GM12878 (cell line): ENCODE measurements at regions not wholly inside any gene's neighbourhood (a gene's known extent, or its start where the extent isn't known, plus 50 kb on each side); places are given as distances from the start of the nearest gene placed in this dataset.

ENCODE experiments used
- ATAC-seq: fragments of 200-7000 bp; cut with Tn5 transposase; 3 replicates; pipeline ENCODE4 v1.9.1; 2020; ENCODE audit warnings: mild to moderate bottlenecking, moderate library complexity
- BruUV-seq: library from RNA; stranded (reverse); fragments of 400-500 nt; replicated peaks from 2 replicates; lab custom pipeline; 2021; lab: Mats Ljungman, UMichigan
- CTCF ChIA-PET: fragments of 300-600 bp; sonication (Branson Sonifier 250); formaldehyde crosslinking; extraction: SDS; loops from one replicate; lab custom pipeline; 2021; ENCODE audit warnings: inconsistent platforms; lab: Yijun Ruan, JAX
- POLR2A ChIA-PET: fragments of 350-600 bp; formaldehyde crosslinking; extraction: SDS; loops from one replicate; lab custom pipeline; 2021; ENCODE audit warnings: inconsistent platforms; lab: Charles Lee
- RAD21 ChIA-PET: fragments of 300-600 bp; sonication (Branson Sonifier 250); formaldehyde crosslinking; loops from one replicate; lab custom pipeline; 2023; ENCODE audit warnings: antibody characterized with exemption; ENCODE audit not compliant: unreplicated experiment; lab: Charles Lee
- SMC1A ChIA-PET: fragments of 300-600 bp; sonication (Branson Sonifier 250); formaldehyde crosslinking; loops from one replicate; lab custom pipeline; 2023; ENCODE audit not compliant: unreplicated experiment, uncharacterized antibody; lab: Charles Lee
- DNase-seq: peaks from one replicate; pipeline ENCODE4 v3.0.0-alpha.2; 2011; ENCODE audit warnings: low read depth, low spot score
- FAIRE-seq: peaks from 3 replicates; lab custom pipeline; 2011; peaks lifted over from hg19 to GRCh38; lab: Jason Lieb, UNC
- H2AFZ ChIP-seq: 2 replicates; pipeline ENCODE4 v1.6.0; 2011; ENCODE audit warnings: low read depth, low read length, control low read depth; ENCODE audit not compliant: control insufficient read depth
- H3K27ac ChIP-seq: 2 replicates; pipeline ENCODE4 v1.5.1; 2011; ENCODE audit warnings: control low read depth; ENCODE audit not compliant: control insufficient read depth, insufficient read depth
- H3K27me3 ChIP-seq, 2 experiments: replicated peaks in 1 of 2; 2 replicates each; pipeline versions ENCODE4 v1.6.0 to v1.6.1; 2011; ENCODE audit warnings: low read length in 1 of 2; ENCODE audit not compliant: control insufficient read depth in 2 of 2, insufficient read depth in 2 of 2
- H3K36me3 ChIP-seq, 2 experiments: 2 replicates each; pipeline ENCODE4 v1.5.1; 2011; ENCODE audit warnings: low read length in 1 of 2; ENCODE audit not compliant: control insufficient read depth in 2 of 2, insufficient read depth in 2 of 2
- H3K4me1 ChIP-seq: 2 replicates; pipeline ENCODE4 v1.6.1; 2011; ENCODE audit warnings: mild to moderate bottlenecking, low read length, moderate library complexity, mixed read lengths; ENCODE audit not compliant: control insufficient read depth, insufficient read depth
- H3K4me2 ChIP-seq: 2 replicates; pipeline ENCODE4 v1.6.0; 2011; ENCODE audit warnings: control low read depth; ENCODE audit not compliant: control insufficient read depth, insufficient read depth
- H3K4me3 ChIP-seq: fragments of 200-600 bp; sonication (generic); 2 replicates; pipeline ENCODE4 v1.5.1; 2016
- H3K79me2 ChIP-seq: 2 replicates; pipeline ENCODE4 v1.6.0; 2011; ENCODE audit warnings: low read length; ENCODE audit not compliant: control insufficient read depth, insufficient read depth
- H3K9ac ChIP-seq: 2 replicates; pipeline ENCODE4 v1.8.0; 2011; ENCODE audit warnings: low read length, control low read depth, mixed read lengths; ENCODE audit not compliant: control insufficient read depth, insufficient read depth
- H3K9me3 ChIP-seq: replicated peaks from 3 replicates; pipeline ENCODE4 v1.5.1; 2011; ENCODE audit warnings: mild to moderate bottlenecking, low read length; ENCODE audit not compliant: control insufficient read depth, insufficient read depth
- H4K20me1 ChIP-seq: 2 replicates; pipeline ENCODE4 v1.6.0; 2011; ENCODE audit not compliant: control insufficient read depth, insufficient read depth
- DPF2 ChIP-seq: fragments of 450-650 bp; IDR thresholded peaks from 2 replicates; pipeline ENCODE4 v1.6.1; 2017; ENCODE audit warnings: mild to moderate bottlenecking
- FOXM1 ChIP-seq: IDR thresholded peaks from 2 replicates; pipeline ENCODE4 v1.6.1; 2012; ENCODE audit warnings: low read depth, mild to moderate bottlenecking, inconsistent platforms, low read length, moderate library complexity
- KLF5 ChIP-seq: fragments of 450-650 bp; IDR thresholded peaks from 2 replicates; pipeline ENCODE4 v1.6.1; 2014; ENCODE audit warnings: mild to moderate bottlenecking; ENCODE audit not compliant: partially characterized antibody
- MXI1 ChIP-seq: fragments of 150-350 bp; IDR thresholded peaks from 2 replicates; pipeline ENCODE4 v1.6.1; 2011; ENCODE audit warnings: low read depth, mild to moderate bottlenecking, inconsistent platforms, low read length, improper control_type of control experiment
- POLR2AphosphoS5 ChIP-seq: IDR thresholded peaks from 2 replicates; pipeline ENCODE4 v1.6.1; 2011; ENCODE audit warnings: mild to moderate bottlenecking, low read length, inconsistent platforms
- RUNX3 ChIP-seq: IDR thresholded peaks from 2 replicates; pipeline ENCODE4 v1.6.1; 2012; ENCODE audit warnings: low read length, inconsistent platforms
- SREBF2 ChIP-seq: IDR thresholded peaks from 2 replicates; pipeline ENCODE4 v1.6.1; 2012; ENCODE audit warnings: mild to moderate bottlenecking, low read length
- YY1 ChIP-seq: IDR thresholded peaks from 2 replicates; pipeline ENCODE4 v1.6.1; 2011; ENCODE audit warnings: low read depth, mild to moderate bottlenecking, low read length
- ZNF384 ChIP-seq: IDR thresholded peaks from 2 replicates; pipeline ENCODE4 v1.6.1; 2012; ENCODE audit warnings: low read depth, mild to moderate bottlenecking, low read length, improper control_type of control experiment, borderline replicate concordance
- ZZZ3 ChIP-seq: IDR thresholded peaks from 2 replicates; pipeline ENCODE4 v1.6.1; 2011; ENCODE audit warnings: low read depth; ENCODE audit not compliant: control insufficient read depth, insufficient read length
- WGBS: methylation state at CpG from one replicate; pipeline ENCODE4 v1.1.6; 2016; ENCODE audit warnings: low lambda C conversion rate; ENCODE audit not compliant: insufficient replicate concordance, insufficient coverage; ENCODE audit errors: missing lambda C conversion rate; 5-methylcytosine and 5-hydroxymethylcytosine counted together
- in situ Hi-C: fragments of 300-500 bp; cut with MboI; formaldehyde crosslinking; loops from 9 replicates; pipeline ENCODE4 v1.14.3; 2018; ENCODE audit warnings: mixed read lengths
- intact Hi-C: fragments of 100-400 bp; cut with micrococcal nuclease; formaldehyde crosslinking; loops from one replicate; pipeline ENCODE4 v1.14.2; 2022; ENCODE audit not compliant: unreplicated experiment
- TF ChIP-seq, protein P1 (sequence below): IDR thresholded peaks from 2 replicates; pipeline ENCODE4 v1.6.1; 2012; ENCODE audit warnings: mild to moderate bottlenecking, low read depth, low read length

- in situ Hi-C loops: no loop called here
- 56% methylated on average over 5 of the region's 5 CpGs for WGBS
- POLR2A ChIA-PET: no interaction called here
- CTCF ChIA-PET: interaction anchor here (1.3 kb wide), 1 partner anchor 9 kb away, joined by 3 read pairs; no protein-coding TSS in a partner anchor
- SMC1A ChIA-PET: interaction anchor here (0.8 kb wide), 1 partner anchor 19 kb away, joined by 5 read pairs; no protein-coding TSS in a partner anchor
- no peak for TF ChIP-seq MXI1
- no peak for TF ChIP-seq ZZZ3
- TF ChIP-seq YY1: no peak
- TF ChIP-seq SREBF2: no peak
- no peak for TF ChIP-seq DPF2
- no peak for TF ChIP-seq FOXM1
- no peak for TF ChIP-seq KLF5
- TF ChIP-seq POLR2AphosphoS5: no peak
- no peak for DNase-seq
- Histone ChIP-seq H4K20me1 (no peaks in the 10 kb centered on the region), H3K36me3 (no peaks in the 10 kb centered on the region), H3K27me3 (peaks cover 0 to 5% of the 10 kb centered on the region in 2 experiments; a peak in 1 of 4 replicates), H3K79me2 (no peaks in the 10 kb centered on the region), H3K4me3 (no peak overlapping the region), H3K9ac (no peak overlapping the region), H3K27ac (no peak overlapping the region), H3K9me3 (no peaks in the 10 kb centered on the region), H2AFZ (no peak overlapping the region), H3K4me1 (no peaks in the 10 kb centered on the region), H3K4me2 (no peak overlapping the region)
- FAIRE-seq: no peak
- intact Hi-C loops: no loop called here
- no peak for ATAC-seq
- BruUV-seq: no TSS peak
- RAD21 ChIA-PET: no interaction called here
Measured at GRCh38 chr3:107216229-107216628, 161.0 kb upstream of the CCDC54 start.

GRCh38 chr3:107216711-107217110 lies 160.5 kb upstream of the CCDC54 start:
- Histone ChIP-seq H3K27me3 (peaks cover 0 to 5% of the 10 kb centered on the region in 2 experiments; a peak in 1 of 4 replicates), H3K27ac (no peak overlapping the region), H3K9me3 (no peaks in the 10 kb centered on the region), H3K79me2 (no peaks in the 10 kb centered on the region), H2AFZ (no peak overlapping the region), H3K4me2 (no peak overlapping the region), H3K4me3 (no peak overlapping the region), H3K36me3 (no peaks in the 10 kb centered on the region), H3K4me1 (no peaks in the 10 kb centered on the region), H4K20me1 (no peaks in the 10 kb centered on the region), H3K9ac (no peak overlapping the region)
- in situ Hi-C loops: no loop called here
- ChIA-PET CTCF (interaction anchor here (1.3 kb wide), 1 partner anchor 9 kb away, joined by 3 read pairs; no protein-coding TSS in a partner anchor), SMC1A (interaction anchor here (0.8 kb wide), 1 partner anchor 19 kb away, joined by 5 read pairs; no protein-coding TSS in a partner anchor), RAD21 (no interaction called here), POLR2A (no interaction called here)
- 53% methylated on average over 3 of the region's 3 CpGs for WGBS
- FAIRE-seq (no peak), DNase-seq (no peak), ATAC-seq (no peak)
- intact Hi-C loops: no loop called here
- BruUV-seq: no TSS peak
- TF ChIP-seq RUNX3: no peak
- no peak for TF ChIP-seq ZNF384
- TF ChIP-seq, protein P1, sequence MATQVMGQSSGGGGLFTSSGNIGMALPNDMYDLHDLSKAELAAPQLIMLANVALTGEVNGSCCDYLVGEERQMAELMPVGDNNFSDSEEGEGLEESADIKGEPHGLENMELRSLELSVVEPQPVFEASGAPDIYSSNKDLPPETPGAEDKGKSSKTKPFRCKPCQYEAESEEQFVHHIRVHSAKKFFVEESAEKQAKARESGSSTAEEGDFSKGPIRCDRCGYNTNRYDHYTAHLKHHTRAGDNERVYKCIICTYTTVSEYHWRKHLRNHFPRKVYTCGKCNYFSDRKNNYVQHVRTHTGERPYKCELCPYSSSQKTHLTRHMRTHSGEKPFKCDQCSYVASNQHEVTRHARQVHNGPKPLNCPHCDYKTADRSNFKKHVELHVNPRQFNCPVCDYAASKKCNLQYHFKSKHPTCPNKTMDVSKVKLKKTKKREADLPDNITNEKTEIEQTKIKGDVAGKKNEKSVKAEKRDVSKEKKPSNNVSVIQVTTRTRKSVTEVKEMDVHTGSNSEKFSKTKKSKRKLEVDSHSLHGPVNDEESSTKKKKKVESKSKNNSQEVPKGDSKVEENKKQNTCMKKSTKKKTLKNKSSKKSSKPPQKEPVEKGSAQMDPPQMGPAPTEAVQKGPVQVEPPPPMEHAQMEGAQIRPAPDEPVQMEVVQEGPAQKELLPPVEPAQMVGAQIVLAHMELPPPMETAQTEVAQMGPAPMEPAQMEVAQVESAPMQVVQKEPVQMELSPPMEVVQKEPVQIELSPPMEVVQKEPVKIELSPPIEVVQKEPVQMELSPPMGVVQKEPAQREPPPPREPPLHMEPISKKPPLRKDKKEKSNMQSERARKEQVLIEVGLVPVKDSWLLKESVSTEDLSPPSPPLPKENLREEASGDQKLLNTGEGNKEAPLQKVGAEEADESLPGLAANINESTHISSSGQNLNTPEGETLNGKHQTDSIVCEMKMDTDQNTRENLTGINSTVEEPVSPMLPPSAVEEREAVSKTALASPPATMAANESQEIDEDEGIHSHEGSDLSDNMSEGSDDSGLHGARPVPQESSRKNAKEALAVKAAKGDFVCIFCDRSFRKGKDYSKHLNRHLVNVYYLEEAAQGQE: no peak
